KMS-11 (cell line): ENCODE measurements at regions not wholly inside any gene's neighbourhood (a gene's known extent, or its start where the extent isn't known, plus 50 kb on each side); places are given as distances from the start of the nearest gene placed in this dataset.

Experiments used
- H2AFZ ChIP-seq: fragments of 200-600 bp; sonication (generic); 2 replicates; pipeline ENCODE4 v1.6.1; 2016; ENCODE audit warnings: antibody characterized with exemption, mixed run types, low read depth
- H3K27ac ChIP-seq: fragments of 200-600 bp; sonication (generic); 2 replicates; pipeline ENCODE4 v1.6.1; 2016; ENCODE audit warnings: mild to moderate bottlenecking, mixed run types
- H3K27me3 ChIP-seq: fragments of 200-600 bp; sonication (generic); 2 replicates; pipeline ENCODE4 v1.6.1; 2017; ENCODE audit warnings: mild to moderate bottlenecking, low read depth, mixed run types, moderate library complexity; ENCODE audit not compliant: insufficient read depth
- H3K36me3 ChIP-seq: fragments of 200-600 bp; sonication (generic); 2 replicates; pipeline ENCODE4 v1.6.1; 2017; ENCODE audit warnings: mild to moderate bottlenecking, mixed run types; ENCODE audit not compliant: insufficient read depth
- H3K4me1 ChIP-seq: fragments of 200-600 bp; sonication (generic); 2 replicates; pipeline ENCODE4 v1.6.1; 2016; ENCODE audit warnings: mild to moderate bottlenecking, low read depth, mixed run types; ENCODE audit not compliant: poor library complexity, severe bottlenecking
- H3K4me2 ChIP-seq: fragments of 200-600 bp; sonication (generic); 2 replicates; pipeline ENCODE4 v1.7.0; 2016; ENCODE audit warnings: mild to moderate bottlenecking, mixed run types
- H3K4me3 ChIP-seq: fragments of 200-600 bp; sonication (generic); IDR thresholded peaks from 2 replicates; pipeline ENCODE4 v1.6.1; 2017; ENCODE audit warnings: low read depth, low read length, mixed read lengths; ENCODE audit not compliant: insufficient read depth
- H3K79me2 ChIP-seq: fragments of 200-600 bp; sonication (generic); 2 replicates; pipeline ENCODE4 v1.6.1; 2016; ENCODE audit warnings: low read depth, mixed run types; ENCODE audit not compliant: insufficient read depth
- H3K9ac ChIP-seq: fragments of 200-600 bp; sonication (generic); 2 replicates; pipeline ENCODE4 v1.6.1; 2016; ENCODE audit warnings: mild to moderate bottlenecking, mixed run types
- H4K20me1 ChIP-seq: fragments of 200-600 bp; sonication (generic); 2 replicates; pipeline ENCODE4 v1.6.1; 2016; ENCODE audit warnings: mild to moderate bottlenecking, mixed run types; ENCODE audit not compliant: insufficient read depth
- CTCF ChIP-seq: fragments of 200-600 bp; sonication (generic); conservative IDR thresholded peaks from 2 replicates; pipeline ENCODE4 v1.6.1; 2017; ENCODE audit warnings: low read depth, mild to moderate bottlenecking, antibody characterized with exemption, low read length, moderate library complexity, mixed read lengths

- no peaks in the 10 kb centered on the region for H4K20me1 ChIP-seq
- no peaks in the 10 kb centered on the region for H3K79me2 ChIP-seq
- H2AFZ ChIP-seq = no peak overlapping the region
- no peaks in the 10 kb centered on the region for H3K4me1 ChIP-seq
- TF ChIP-seq CTCF = no peak
- no peak overlapping the region for H3K4me2 ChIP-seq
- no peaks in the 10 kb centered on the region for H3K36me3 ChIP-seq
- H3K27ac ChIP-seq = no peak overlapping the region
- H3K27me3 ChIP-seq = no peaks in the 10 kb centered on the region
- H3K4me3 ChIP-seq = no peak overlapping the region
- no peak overlapping the region for H3K9ac ChIP-seq
Observed at GRCh38 chr2:9742601-9743000, 100.7 kb upstream of the TAF1B start.

GRCh38 chr2:9744256-9745004 lies 98.8 kb upstream of the TAF1B start:
- Histone ChIP-seq H4K20me1 (no peaks in the 10 kb centered on the region), H3K4me2 (no peak overlapping the region), H3K4me3 (no peak overlapping the region), H3K27me3 (no peaks in the 10 kb centered on the region), H2AFZ (no peak overlapping the region), H3K4me1 (no peaks in the 10 kb centered on the region), H3K36me3 (no peaks in the 10 kb centered on the region), H3K27ac (no peak overlapping the region), H3K9ac (no peak overlapping the region), H3K79me2 (no peaks in the 10 kb centered on the region)
- TF ChIP-seq CTCF = no peak

GRCh38 chr2:9745153-9745899 lies 97.9 kb upstream of the TAF1B start:
- Histone ChIP-seq H3K4me2 (no peak overlapping the region), H3K79me2 (no peaks in the 10 kb centered on the region)

DNA sequence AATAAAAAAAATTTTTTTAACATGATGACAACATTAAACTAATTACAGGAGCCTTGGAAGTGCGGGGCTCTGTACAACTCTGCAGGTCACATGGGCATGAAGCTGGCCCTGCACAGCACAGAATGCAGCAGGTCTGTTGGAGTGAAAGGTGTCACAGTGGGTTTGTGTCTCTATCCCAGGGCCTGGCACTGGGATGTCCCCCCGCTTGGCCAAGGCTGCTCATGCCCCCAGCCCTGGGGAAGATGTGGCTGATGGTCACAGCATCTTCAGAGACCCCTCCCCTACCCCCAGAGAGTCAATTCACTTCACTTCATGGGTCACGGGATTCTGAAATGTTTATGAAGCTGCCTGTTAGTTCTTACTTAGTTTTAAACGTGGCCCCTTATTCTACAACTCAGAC lies 95.9 kb upstream of the TAF1B start:
- H3K27ac ChIP-seq = no peak overlapping the region
- no peak overlapping the region for H3K4me3 ChIP-seq
- H3K36me3 ChIP-seq = no peaks in the 10 kb centered on the region
- H3K79me2 ChIP-seq = no peaks in the 10 kb centered on the region
- H3K4me1 ChIP-seq = peaks cover 24% of the 10 kb centered on the region
- no peak overlapping the region for H2AFZ ChIP-seq
- H4K20me1 ChIP-seq = no peaks in the 10 kb centered on the region
- no peaks in the 10 kb centered on the region for H3K27me3 ChIP-seq
- no peak overlapping the region for H3K9ac ChIP-seq
- TF ChIP-seq CTCF = no peak
- H3K4me2 ChIP-seq = no peak overlapping the region

More at GRCh38 chr2:9745153-9745899, 97.9 kb upstream of the TAF1B start:
- Histone ChIP-seq H3K4me1 (peaks cover 8% of the 10 kb centered on the region), H3K4me3 (no peak overlapping the region), H3K9ac (no peak overlapping the region), H3K27me3 (no peaks in the 10 kb centered on the region), H3K36me3 (no peaks in the 10 kb centered on the region), H3K27ac (no peak overlapping the region), H2AFZ (no peak overlapping the region), H4K20me1 (no peaks in the 10 kb centered on the region)
- TF ChIP-seq CTCF = no peak
